BJ (cell line): ENCODE measurements at regions not wholly inside any gene's neighbourhood (a gene's known extent, or its start where the extent isn't known, plus 50 kb on each side); places are given as distances from the start of the nearest gene placed in this dataset.

Experiments
- CTCF ChIA-PET: fragments of 350-600 bp; formaldehyde crosslinking; extraction: SDS; loops from one replicate; lab custom pipeline; 2021; ENCODE audit warnings: antibody characterized with exemption, inconsistent platforms; lab: Yijun Ruan, JAX
- POLR2A ChIA-PET: fragments of 300-600 bp; sonication (Branson Sonifier 250); formaldehyde crosslinking; extraction: SDS; loops from one replicate; lab custom pipeline; 2021; ENCODE audit warnings: antibody characterized with exemption; lab: Charles Lee
- DNase-seq: peaks from one replicate; pipeline ENCODE4 v3.0.0-alpha.2; 2011; ENCODE audit warnings: low read depth
- H3K27me3 ChIP-seq: 2 replicates; pipeline ENCODE4 v1.6.0; 2011; ENCODE audit warnings: low read length; ENCODE audit not compliant: control insufficient read depth, insufficient read depth
- H3K36me3 ChIP-seq: 2 replicates; pipeline ENCODE4 v1.5.1; 2011; ENCODE audit warnings: low read length; ENCODE audit not compliant: control insufficient read depth, insufficient read depth
- H3K4me3 ChIP-seq: 2 replicates; pipeline ENCODE4 v1.5.1; 2011; ENCODE audit warnings: low read depth, mild to moderate bottlenecking, control low read depth, low read length
- CTCF ChIP-seq: IDR thresholded peaks from 2 replicates; pipeline ENCODE4 v1.5.1; 2011; ENCODE audit warnings: low read depth, mild to moderate bottlenecking, control low read depth, inconsistent platforms, low read length, moderate library complexity; ENCODE audit not compliant: insufficient read depth

GRCh38 chr13:31038834-31039552, 106.5 kb downstream of the TEX26 start:
- DNase-seq, result no peak
- CTCF ChIA-PET, result interaction anchor here (1.4 kb wide), 1 partner anchor 165 kb away, joined by 3 read pairs; no protein-coding TSS in a partner anchor
- TF ChIP-seq CTCF, result no peak
- Histone ChIP-seq H3K4me3 (no peak overlapping the region), H3K27me3 (peaks cover 4% of the 10 kb centered on the region; the same call in 1 of the 2 replicates), H3K36me3 (no peaks in the 10 kb centered on the region)
- POLR2A ChIA-PET, result no interaction called here

- ChIA-PET CTCF (interaction anchor here (1.4 to 1.6 kb wide), 2 partner anchors 11 to 164 kb away, joined by 3 to 4 read pairs; no protein-coding TSS in a partner anchor), POLR2A (no interaction called here)
- no peak for DNase-seq
- H3K4me3 ChIP-seq, result no peak overlapping the region
- TF ChIP-seq CTCF, result no peak
- H3K27me3 ChIP-seq, result peaks cover 4% of the 10 kb centered on the region; the same call in 1 of the 2 replicates
- H3K36me3 ChIP-seq, result no peaks in the 10 kb centered on the region
These were observed 105.5 kb downstream of the TEX26 start for GRCh38 chr13:31037874-31038500.

GRCh38 chr13:31036731-31037695, 104.6 kb downstream of the TEX26 start:
- Histone ChIP-seq H3K4me3 (no peak overlapping the region), H3K27me3 (peaks cover 4% of the 10 kb centered on the region; the same call in 1 of the 2 replicates), H3K36me3 (no peaks in the 10 kb centered on the region)
- no peak for TF ChIP-seq CTCF
- CTCF ChIA-PET, result interaction anchor here (1.4 to 1.6 kb wide), 3 partner anchors 8 to 163 kb away, joined by 3 to 4 read pairs (median 4); no protein-coding TSS in a partner anchor
- no peak for DNase-seq
- POLR2A ChIA-PET, result no interaction called here

GRCh38 chr13:31035185-31035965, 102.9 kb downstream of the TEX26 start:
- H3K36me3 ChIP-seq, result no peaks in the 10 kb centered on the region
- no peak for TF ChIP-seq CTCF
- H3K4me3 ChIP-seq, result no peak overlapping the region
- ChIA-PET POLR2A (no interaction called here), CTCF (interaction anchor here (0.6 to 1.4 kb wide), 3 partner anchors 9 to 51 kb away, joined by 3 to 9 read pairs (median 4); no protein-coding TSS in a partner anchor)
- DNase-seq, result no peak
- peaks cover 4% of the 10 kb centered on the region for H3K27me3 ChIP-seq
